Natural killer cell (primary cell): ENCODE measurements at regions not wholly inside any gene's neighbourhood (a gene's known extent, or its start where the extent isn't known, plus 50 kb on each side); places are given as distances from the start of the nearest gene placed in this dataset.

Experiments used
- ATAC-seq, 3 donors: fragments of 150-1000 bp in 2 of 3; fragments of 200-7000 bp in 1 of 3; cut with Tn5 transposase; 1 replicate in 1 of 3; 2 replicates in 2 of 3; pipeline ENCODE4 v1.10.0; 2021; ENCODE audit warnings: mild to moderate bottlenecking in 2 of 3, moderate library complexity in 2 of 3
- DNase-seq, 2 donors: peaks; one replicate each; pipeline versions ENCODE4 v3.0.0 to v3.0.0-alpha.2; 2013 to 2021; ENCODE audit warnings: mixed read lengths in 1 of 2
- H3K27ac ChIP-seq: one replicate; pipeline ENCODE4 v1.5.1; 2013; ENCODE audit warnings: mild to moderate bottlenecking, low read length
- H3K27me3 ChIP-seq: one replicate; pipeline ENCODE4 v1.6.1; 2013; ENCODE audit warnings: low read length; ENCODE audit not compliant: control insufficient read depth, insufficient read depth
- H3K36me3 ChIP-seq: one replicate; pipeline ENCODE4 v1.6.1; 2013; ENCODE audit warnings: low read length; ENCODE audit not compliant: control insufficient read depth, insufficient read depth
- H3K4me1 ChIP-seq: one replicate; pipeline ENCODE4 v1.6.1; 2013; ENCODE audit warnings: low read length; ENCODE audit not compliant: control insufficient read depth, insufficient read depth
- H3K4me3 ChIP-seq: one replicate; pipeline ENCODE4 v1.5.1; 2013; ENCODE audit warnings: low read length
- H3K9me3 ChIP-seq: one replicate; pipeline ENCODE4 v1.6.1; 2013; ENCODE audit warnings: low read length; ENCODE audit not compliant: control insufficient read depth, insufficient read depth
- H3K27ac Mint-ChIP-seq, 2 donors: one replicate each; pipeline ENCODE4 v1.8.0; 2022; ENCODE audit warnings: mild to moderate bottlenecking in 2 of 2, mixed read lengths in 2 of 2, moderate library complexity in 1 of 2
- H3K27me3 Mint-ChIP-seq, 2 donors: one replicate each; pipeline ENCODE4 v1.8.0; 2022; ENCODE audit warnings: low read depth in 2 of 2, mixed read lengths in 2 of 2
- H3K36me3 Mint-ChIP-seq: one replicate; pipeline ENCODE4 v1.8.0; 2022; ENCODE audit warnings: mixed read lengths
- H3K4me1 Mint-ChIP-seq, 2 donors: one replicate each; pipeline ENCODE4 v1.8.0; 2022; ENCODE audit warnings: mixed read lengths in 2 of 2
- H3K4me3 Mint-ChIP-seq: one replicate; pipeline ENCODE4 v1.8.0; 2022; ENCODE audit warnings: mild to moderate bottlenecking, moderate library complexity, mixed read lengths
- H3K9me3 Mint-ChIP-seq, 2 donors: one replicate each; pipeline ENCODE4 v1.8.0; 2022; ENCODE audit warnings: mixed read lengths in 2 of 2
- CTCF ChIP-seq: fragments of 200-600 bp; IDR thresholded peaks from one replicate; pipeline ENCODE4 v1.8.0; 2022; ENCODE audit warnings: antibody characterized with exemption
- WGBS: methylation state at CpG from one replicate; pipeline ENCODE4 v1.1.7; 2013; ENCODE audit warnings: missing lambda C conversion rate; ENCODE audit not compliant: insufficient coverage; 5-methylcytosine and 5-hydroxymethylcytosine counted together
- intact Hi-C: fragments of 100-400 bp; cut with micrococcal nuclease; formaldehyde crosslinking; loops from one replicate; pipeline ENCODE4 v1.14.2; 2022

GRCh38 chr2:16387461-16387984 lies 278.1 kb downstream of the CYRIA start:
- Mint-ChIP-seq H3K27ac (no peak overlapping the region), H3K9me3 (no peaks in the 10 kb centered on the region), H3K27me3 (no peaks in the 10 kb centered on the region), H3K4me3 (no peak overlapping the region), H3K4me1 (no peaks in the 10 kb centered on the region), H3K36me3 (no peaks in the 10 kb centered on the region)
- DNase-seq (no peak), ATAC-seq (no peak)
- H3K4me1 ChIP-seq: no peaks in the 10 kb centered on the region
- 83% methylated on average over 8 of the region's 8 CpGs for WGBS
- H3K4me3 ChIP-seq: no peak overlapping the region
- no peak overlapping the region for H3K27ac ChIP-seq
- H3K36me3 ChIP-seq: no peaks in the 10 kb centered on the region
- H3K9me3 ChIP-seq: no peaks in the 10 kb centered on the region
- TF ChIP-seq CTCF: no peak
- intact Hi-C loops: no loop called here
- H3K27me3 ChIP-seq: no peaks in the 10 kb centered on the region

- 92% methylated on average over 7 of the region's 7 CpGs for WGBS
- H3K27ac ChIP-seq: no peak overlapping the region
- no peaks in the 10 kb centered on the region for H3K36me3 Mint-ChIP-seq
These were observed 279.2 kb downstream of the CYRIA start for GRCh38 chr2:16386431-16386830.

GRCh38 chr2:16386031-16386430 lies 279.6 kb downstream of the CYRIA start:
- no peak overlapping the region for H3K4me3 ChIP-seq
- no peaks in the 10 kb centered on the region for H3K36me3 ChIP-seq
- H3K4me3 Mint-ChIP-seq: no peak overlapping the region
- intact Hi-C loops: no loop called here
- H3K27ac ChIP-seq: no peak overlapping the region
- ATAC-seq (no peak), DNase-seq (no peak)
- no peaks in the 10 kb centered on the region for H3K9me3 Mint-ChIP-seq
- H3K9me3 ChIP-seq: no peaks in the 10 kb centered on the region
- H3K4me1 ChIP-seq: no peaks in the 10 kb centered on the region
- H3K27me3 ChIP-seq: no peaks in the 10 kb centered on the region
- H3K27ac Mint-ChIP-seq: no peak overlapping the region
- no peaks in the 10 kb centered on the region for H3K27me3 Mint-ChIP-seq
- no peak for TF ChIP-seq CTCF
- H3K36me3 Mint-ChIP-seq: no peaks in the 10 kb centered on the region
- 93% methylated on average over 2 of the region's 2 CpGs for WGBS
- H3K4me1 Mint-ChIP-seq: no peaks in the 10 kb centered on the region

More at GRCh38 chr2:16386431-16386830, 279.2 kb downstream of the CYRIA start:
- Mint-ChIP-seq H3K9me3 (no peaks in the 10 kb centered on the region), H3K27me3 (no peaks in the 10 kb centered on the region), H3K4me1 (no peaks in the 10 kb centered on the region), H3K4me3 (no peak overlapping the region), H3K27ac (no peak overlapping the region)
- no peak for TF ChIP-seq CTCF
- H3K27me3 ChIP-seq: no peaks in the 10 kb centered on the region
- no peaks in the 10 kb centered on the region for H3K9me3 ChIP-seq
- intact Hi-C loops: no loop called here
- H3K36me3 ChIP-seq: no peaks in the 10 kb centered on the region
- H3K4me1 ChIP-seq: no peaks in the 10 kb centered on the region
- ATAC-seq (no peak), DNase-seq (no peak)
- H3K4me3 ChIP-seq: no peak overlapping the region

GRCh38 chr2:16385341-16385740 lies 280.3 kb downstream of the CYRIA start:
- Mint-ChIP-seq H3K9me3 (no peaks in the 10 kb centered on the region), H3K27ac (no peak overlapping the region), H3K4me3 (no peak overlapping the region), H3K4me1 (no peaks in the 10 kb centered on the region), H3K27me3 (no peaks in the 10 kb centered on the region), H3K36me3 (no peaks in the 10 kb centered on the region)
- H3K27me3 ChIP-seq: no peaks in the 10 kb centered on the region
- H3K4me1 ChIP-seq: no peaks in the 10 kb centered on the region
- no peak for DNase-seq
- H3K4me3 ChIP-seq: no peak overlapping the region
- no peak for ATAC-seq
- no peak for TF ChIP-seq CTCF
- 89% methylated on average over 1 of the region's 3 CpGs for WGBS
- no peaks in the 10 kb centered on the region for H3K36me3 ChIP-seq
- intact Hi-C loops: no loop called here
- H3K27ac ChIP-seq: no peak overlapping the region
- no peaks in the 10 kb centered on the region for H3K9me3 ChIP-seq
